WERI-Rb-1 (cell line): ENCODE measurements at regions not wholly inside any gene's neighbourhood (a gene's known extent, or its start where the extent isn't known, plus 50 kb on each side); places are given as distances from the start of the nearest gene placed in this dataset.

Experiments used
- DNase-seq: peaks from one replicate; pipeline ENCODE4 v3.0.0-alpha.2; 2020
- H3K27ac ChIP-seq: fragments of 250-450 bp; sonication (Bioruptor Pico); 2 replicates; pipeline ENCODE4 v1.5.1; 2020; ENCODE audit warnings: mild to moderate bottlenecking, moderate library complexity
- H3K27me3 ChIP-seq: fragments of 250-450 bp; sonication (Bioruptor Pico); 2 replicates; pipeline ENCODE4 v1.5.1; 2021; ENCODE audit warnings: mild to moderate bottlenecking, low read depth, moderate library complexity; ENCODE audit not compliant: insufficient read depth, severe bottlenecking
- H3K36me3 ChIP-seq: fragments of 250-450 bp; sonication (Bioruptor Pico); 2 replicates; pipeline ENCODE4 v1.5.1; 2020; ENCODE audit warnings: mild to moderate bottlenecking, moderate library complexity
- H3K4me3 ChIP-seq: 2 replicates; pipeline ENCODE4 v1.5.1; 2011; ENCODE audit warnings: low read depth, mild to moderate bottlenecking, control low read depth, low read length
- H3K9me3 ChIP-seq: fragments of 250-450 bp; sonication (Bioruptor Pico); 2 replicates; pipeline ENCODE4 v1.5.1; 2021; ENCODE audit warnings: mild to moderate bottlenecking, moderate library complexity; ENCODE audit not compliant: severe bottlenecking
- CTCF ChIP-seq: IDR thresholded peaks from 2 replicates; pipeline ENCODE4 v1.5.1; 2011; ENCODE audit warnings: low read depth, mild to moderate bottlenecking, control low read depth, inconsistent platforms, low read length

GRCh38 chr18:47719096-47719780 is 211.2 kb downstream of the SMAD2 start:
- Histone ChIP-seq H3K27me3 (no peaks in the 10 kb centered on the region), H3K27ac (no peak overlapping the region)
- peak; percentile 34; the same call in 1 of the 2 replicates for TF ChIP-seq CTCF

GRCh38 chr18:47718646-47719045 is 211.8 kb downstream of the SMAD2 start:
- Histone ChIP-seq H3K9me3 (no peaks in the 10 kb centered on the region), H3K27me3 (no peaks in the 10 kb centered on the region), H3K4me3 (no peak overlapping the region), H3K27ac (no peak overlapping the region), H3K36me3 (no peaks in the 10 kb centered on the region)
- TF ChIP-seq CTCF: no peak
- no peak for DNase-seq

More at GRCh38 chr18:47719096-47719780, 211.2 kb downstream of the SMAD2 start:
- Histone ChIP-seq H3K4me3 (no peak overlapping the region), H3K36me3 (no peaks in the 10 kb centered on the region), H3K9me3 (no peaks in the 10 kb centered on the region)
- DNase-seq: no peak

- TF ChIP-seq CTCF: no peak
- no peak overlapping the region for H3K4me3 ChIP-seq
- no peaks in the 10 kb centered on the region for H3K27me3 ChIP-seq
- H3K27ac ChIP-seq: no peak overlapping the region
- H3K9me3 ChIP-seq: no peaks in the 10 kb centered on the region
- H3K36me3 ChIP-seq: no peaks in the 10 kb centered on the region
- DNase-seq: no peak
These were observed 213.2 kb downstream of the SMAD2 start for GRCh38 chr18:47717257-47717656.

- H3K9me3 ChIP-seq: no peaks in the 10 kb centered on the region
- no peak for TF ChIP-seq CTCF
- H3K27me3 ChIP-seq: no peaks in the 10 kb centered on the region
- H3K4me3 ChIP-seq: no peak overlapping the region
- no peaks in the 10 kb centered on the region for H3K36me3 ChIP-seq
- H3K27ac ChIP-seq: no peak overlapping the region
- DNase-seq: no peak
These were observed 213.8 kb downstream of the SMAD2 start for GRCh38 chr18:47716632-47717185.

- peak overlapping the region; percentile 17 for H3K27ac ChIP-seq
- no peak for TF ChIP-seq CTCF
- no peaks in the 10 kb centered on the region for H3K27me3 ChIP-seq
- no peaks in the 10 kb centered on the region for H3K9me3 ChIP-seq
- no peaks in the 10 kb centered on the region for H3K36me3 ChIP-seq
- H3K4me3 ChIP-seq: no peak overlapping the region
- DNase-seq: no peak
These were observed 220.0 kb downstream of the SMAD2 start for GRCh38 chr18:47710451-47710850.

GRCh38 chr18:47709556-47709955 is 220.9 kb downstream of the SMAD2 start:
- Histone ChIP-seq H3K27ac (peak overlapping the region; percentile 17; the same call in 1 of the 2 replicates), H3K36me3 (no peaks in the 10 kb centered on the region), H3K4me3 (no peak overlapping the region), H3K9me3 (no peaks in the 10 kb centered on the region), H3K27me3 (no peaks in the 10 kb centered on the region)
- TF ChIP-seq CTCF: no peak
- peak; percentile 32 for DNase-seq
